ENCODE measurements at regions not wholly inside any gene's neighbourhood (a gene's known extent, or its start where the extent isn't known, plus 50 kb on each side); places are given as distances from the start of the nearest gene placed in this dataset.

DNA sequence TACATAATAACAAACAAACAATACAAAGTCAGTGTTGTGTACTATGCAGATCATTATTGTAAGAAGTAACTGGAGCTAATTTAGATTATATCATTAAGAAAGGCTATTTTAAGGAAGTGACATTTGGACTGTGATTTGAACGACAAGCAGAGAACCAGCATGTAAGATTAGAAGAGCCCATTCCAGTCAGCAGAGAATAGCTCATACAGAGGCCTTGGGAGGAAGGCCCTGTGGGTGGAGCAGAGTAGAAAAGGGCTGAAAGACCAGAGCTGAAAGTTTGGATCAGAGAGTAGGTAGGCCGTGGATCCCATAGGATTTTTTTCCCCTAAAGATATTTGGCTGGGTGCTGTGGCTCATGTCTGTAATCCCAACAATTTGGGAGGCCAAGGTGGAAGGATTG lies 190.1 kb downstream of the OMA1 start:
- H3K27me3 ChIP-seq (ENCODE audit: insufficient read depth): no peaks in the 10 kb centered on the region
- no peaks in the 10 kb centered on the region; a peak in 1 of 4 replicates for H3K4me1 ChIP-seq (ENCODE audit: control insufficient read depth in 1 of 2, insufficient read depth in 2 of 2, low read depth in 1 of 2, low read length in 1 of 2)
- DNase-seq: no peak
- no peak overlapping the region for H2AFZ ChIP-seq (ENCODE audit: low read depth)
- H3K9ac ChIP-seq: no peak overlapping the region
- WGBS (ENCODE audit: low lambda C conversion rate): 31% methylated on average over 2 of the region's 2 CpGs
- H4K20me1 ChIP-seq (ENCODE audit: insufficient read depth): no peaks in the 10 kb centered on the region
- ChIA-PET POLR2A (no interaction called here), CTCF (interaction anchor here (0.7 kb wide), 1 partner anchor 159 kb away, joined by 3 read pairs; no protein-coding TSS in a partner anchor)
- no peaks in the 10 kb centered on the region for H3K79me2 ChIP-seq (ENCODE audit: insufficient read depth)
- H3K4me2 ChIP-seq: no peak overlapping the region
- no peaks in the 10 kb centered on the region for H3K36me3 ChIP-seq (replicated peaks in 1 of 2; ENCODE audit: control insufficient read depth in 1 of 2, insufficient read depth in 2 of 2, low read length in 1 of 2)
- TF ChIP-seq SIN3A (IDR thresholded peaks at IDR 0.05; ENCODE audit: borderline replicate concordance, low read depth, low read length) (no peak), RXRA (IDR thresholded peaks at IDR 0.05; ENCODE audit: borderline replicate concordance, low read depth) (no peak), TEAD4 (IDR thresholded peaks at IDR 0.05; ENCODE audit: borderline replicate concordance, insufficient read depth) (no peak)
- no peak overlapping the region for H3K27ac ChIP-seq (ENCODE audit: low read depth in 2 of 2, low read length in 1 of 2)
- no peaks in the 10 kb centered on the region for H3K9me2 ChIP-seq
- H3F3A ChIP-seq (replicated peaks; ENCODE audit: insufficient read depth): no peaks in the 10 kb centered on the region
- no peaks in the 10 kb centered on the region for H3K9me3 ChIP-seq
- H3K4me3 ChIP-seq (ENCODE audit: low read depth in 2 of 2, low read length in 1 of 2): no peak overlapping the region

DNA sequence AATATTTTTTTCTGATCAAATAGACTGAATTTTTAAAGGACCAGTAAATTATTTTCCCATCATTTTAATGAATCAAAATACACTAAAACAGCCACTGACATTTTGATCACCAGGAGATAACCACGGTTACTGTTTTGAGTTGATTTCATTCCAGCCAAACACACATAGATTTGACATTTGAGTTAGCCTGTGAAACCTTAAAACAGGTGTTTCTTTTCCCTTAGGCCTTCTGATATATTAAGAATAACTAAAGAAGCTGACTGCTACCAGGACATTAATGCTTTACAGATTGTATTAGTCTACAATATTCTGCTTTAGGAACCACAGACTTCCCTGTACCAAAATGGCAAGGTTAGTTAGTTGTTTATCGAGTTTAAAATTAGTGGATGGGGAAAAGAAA lies 193.4 kb downstream of the OMA1 start:
- no peak overlapping the region for H3K27ac ChIP-seq (ENCODE audit: low read depth in 2 of 2, low read length in 1 of 2)
- no peaks in the 10 kb centered on the region for H3K79me2 ChIP-seq (ENCODE audit: insufficient read depth)
- no peaks in the 10 kb centered on the region for H4K20me1 ChIP-seq (ENCODE audit: insufficient read depth)
- no peak overlapping the region for H3K9ac ChIP-seq
- H3K9me2 ChIP-seq: no peaks in the 10 kb centered on the region
- ChIA-PET POLR2A (no interaction called here), CTCF (no interaction called here)
- H3K36me3 ChIP-seq (replicated peaks in 1 of 2; ENCODE audit: control insufficient read depth in 1 of 2, insufficient read depth in 2 of 2, low read length in 1 of 2): no peaks in the 10 kb centered on the region
- DNase-seq: no peak
- H3K4me3 ChIP-seq (ENCODE audit: low read depth in 2 of 2, low read length in 1 of 2): no peak overlapping the region
- no peaks in the 10 kb centered on the region for H3K9me3 ChIP-seq
- no peaks in the 10 kb centered on the region for H3K27me3 ChIP-seq (ENCODE audit: insufficient read depth)
- no peaks in the 10 kb centered on the region for H3F3A ChIP-seq (replicated peaks; ENCODE audit: insufficient read depth)
- no peak overlapping the region for H2AFZ ChIP-seq (ENCODE audit: low read depth)
- 35% methylated on average over 2 of the region's 2 CpGs for WGBS (ENCODE audit: low lambda C conversion rate)
- H3K4me2 ChIP-seq: no peak overlapping the region
- H3K4me1 ChIP-seq (ENCODE audit: control insufficient read depth in 1 of 2, insufficient read depth in 2 of 2, low read depth in 1 of 2, low read length in 1 of 2): no peaks in the 10 kb centered on the region; a peak in 1 of 4 replicates
- TF ChIP-seq FOXM1 (IDR thresholded peaks at IDR 0.05; ENCODE audit: low read depth) (no peak), EP300 (IDR thresholded peaks at IDR 0.05; ENCODE audit: borderline replicate concordance in 1 of 2, low read depth in 1 of 2, low read length in 1 of 2) (no peak), POLR2AphosphoS5 (IDR thresholded peaks at IDR 0.05; ENCODE audit: low read depth, low read length) (no peak)
- TF ChIP-seq, protein P1, sequence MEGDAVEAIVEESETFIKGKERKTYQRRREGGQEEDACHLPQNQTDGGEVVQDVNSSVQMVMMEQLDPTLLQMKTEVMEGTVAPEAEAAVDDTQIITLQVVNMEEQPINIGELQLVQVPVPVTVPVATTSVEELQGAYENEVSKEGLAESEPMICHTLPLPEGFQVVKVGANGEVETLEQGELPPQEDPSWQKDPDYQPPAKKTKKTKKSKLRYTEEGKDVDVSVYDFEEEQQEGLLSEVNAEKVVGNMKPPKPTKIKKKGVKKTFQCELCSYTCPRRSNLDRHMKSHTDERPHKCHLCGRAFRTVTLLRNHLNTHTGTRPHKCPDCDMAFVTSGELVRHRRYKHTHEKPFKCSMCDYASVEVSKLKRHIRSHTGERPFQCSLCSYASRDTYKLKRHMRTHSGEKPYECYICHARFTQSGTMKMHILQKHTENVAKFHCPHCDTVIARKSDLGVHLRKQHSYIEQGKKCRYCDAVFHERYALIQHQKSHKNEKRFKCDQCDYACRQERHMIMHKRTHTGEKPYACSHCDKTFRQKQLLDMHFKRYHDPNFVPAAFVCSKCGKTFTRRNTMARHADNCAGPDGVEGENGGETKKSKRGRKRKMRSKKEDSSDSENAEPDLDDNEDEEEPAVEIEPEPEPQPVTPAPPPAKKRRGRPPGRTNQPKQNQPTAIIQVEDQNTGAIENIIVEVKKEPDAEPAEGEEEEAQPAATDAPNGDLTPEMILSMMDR (IDR thresholded peaks at IDR 0.05): no peak

DNA sequence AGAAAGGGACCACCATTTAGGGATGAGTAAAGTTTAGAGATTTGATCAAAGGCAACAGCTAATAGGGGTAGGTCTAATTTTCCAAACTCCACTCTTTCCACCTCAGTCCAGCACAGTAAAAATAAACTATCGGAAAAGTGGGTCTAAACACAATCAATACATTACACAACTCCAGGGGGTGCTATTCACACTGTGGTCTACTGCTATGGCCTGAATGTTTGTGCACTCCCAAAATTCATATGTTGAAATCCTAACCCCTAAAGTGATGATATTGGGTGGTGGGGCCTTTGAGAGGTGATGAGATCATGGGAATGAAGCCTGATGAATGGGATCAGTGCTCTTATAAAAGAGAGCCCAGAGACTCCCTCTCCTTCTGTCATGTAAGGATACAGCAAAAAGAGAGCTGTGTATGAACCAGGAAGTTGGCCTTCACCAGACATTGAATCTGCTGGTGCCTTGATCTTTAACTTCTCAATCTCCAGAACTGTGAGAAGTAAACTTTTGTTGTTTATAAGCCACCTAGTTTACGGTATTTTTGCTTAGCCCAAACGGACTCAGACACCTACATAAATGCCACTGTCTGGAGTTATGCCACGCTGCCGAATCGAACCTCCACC lies 193.9 kb downstream of the OMA1 start:
- Histone ChIP-seq H3K4me1 (ENCODE audit: control insufficient read depth in 1 of 2, insufficient read depth in 2 of 2, low read depth in 1 of 2, low read length in 1 of 2) (no peaks in the 10 kb centered on the region; a peak in 1 of 4 replicates), H3K9ac (no peak overlapping the region), H3K9me3 (no peaks in the 10 kb centered on the region), H3K27ac (ENCODE audit: low read depth in 2 of 2, low read length in 1 of 2) (no peak overlapping the region), H3K79me2 (ENCODE audit: insufficient read depth) (no peaks in the 10 kb centered on the region), H2AFZ (ENCODE audit: low read depth) (no peak overlapping the region), H4K20me1 (ENCODE audit: insufficient read depth) (no peaks in the 10 kb centered on the region), H3K27me3 (ENCODE audit: insufficient read depth) (no peaks in the 10 kb centered on the region), H3K9me2 (no peaks in the 10 kb centered on the region), H3K4me3 (ENCODE audit: low read depth in 2 of 2, low read length in 1 of 2) (no peak overlapping the region), H3F3A (replicated peaks; ENCODE audit: insufficient read depth) (no peaks in the 10 kb centered on the region), H3K4me2 (no peak overlapping the region), H3K36me3 (replicated peaks in 1 of 2; ENCODE audit: control insufficient read depth in 1 of 2, insufficient read depth in 2 of 2, low read length in 1 of 2) (no peaks in the 10 kb centered on the region)
- 76% methylated on average over 6 of the region's 6 CpGs for WGBS (ENCODE audit: low lambda C conversion rate)
- TF ChIP-seq, protein P2, sequence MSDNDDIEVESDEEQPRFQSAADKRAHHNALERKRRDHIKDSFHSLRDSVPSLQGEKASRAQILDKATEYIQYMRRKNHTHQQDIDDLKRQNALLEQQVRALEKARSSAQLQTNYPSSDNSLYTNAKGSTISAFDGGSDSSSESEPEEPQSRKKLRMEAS (IDR thresholded peaks at IDR 0.05; ENCODE audit: low read depth): no peak
- no peak for TF ChIP-seq FOXJ3 (CRISPR knock-in tag; IDR thresholded peaks at IDR 0.05)
- TF ChIP-seq YY1 (IDR thresholded peaks at IDR 0.05; ENCODE audit: low read depth): no peak
- TF ChIP-seq SMC3 (IDR thresholded peaks at IDR 0.05; ENCODE audit: low read depth, low read length): no peak
- no peak for TF ChIP-seq EZH2phosphoT487 (IDR thresholded peaks at IDR 0.05; ENCODE audit: borderline replicate concordance, low read depth)
- TF ChIP-seq REST (IDR thresholded peaks at IDR 0.05; ENCODE audit: low read depth, low read length): no peak
- TF ChIP-seq SIN3A (IDR thresholded peaks at IDR 0.05; ENCODE audit: borderline replicate concordance, low read depth, low read length): no peak
- TF ChIP-seq, protein P3, sequence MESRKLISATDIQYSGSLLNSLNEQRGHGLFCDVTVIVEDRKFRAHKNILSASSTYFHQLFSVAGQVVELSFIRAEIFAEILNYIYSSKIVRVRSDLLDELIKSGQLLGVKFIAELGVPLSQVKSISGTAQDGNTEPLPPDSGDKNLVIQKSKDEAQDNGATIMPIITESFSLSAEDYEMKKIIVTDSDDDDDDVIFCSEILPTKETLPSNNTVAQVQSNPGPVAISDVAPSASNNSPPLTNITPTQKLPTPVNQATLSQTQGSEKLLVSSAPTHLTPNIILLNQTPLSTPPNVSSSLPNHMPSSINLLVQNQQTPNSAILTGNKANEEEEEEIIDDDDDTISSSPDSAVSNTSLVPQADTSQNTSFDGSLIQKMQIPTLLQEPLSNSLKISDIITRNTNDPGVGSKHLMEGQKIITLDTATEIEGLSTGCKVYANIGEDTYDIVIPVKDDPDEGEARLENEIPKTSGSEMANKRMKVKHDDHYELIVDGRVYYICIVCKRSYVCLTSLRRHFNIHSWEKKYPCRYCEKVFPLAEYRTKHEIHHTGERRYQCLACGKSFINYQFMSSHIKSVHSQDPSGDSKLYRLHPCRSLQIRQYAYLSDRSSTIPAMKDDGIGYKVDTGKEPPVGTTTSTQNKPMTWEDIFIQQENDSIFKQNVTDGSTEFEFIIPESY (IDR thresholded peaks at IDR 0.05; ENCODE audit: borderline replicate concordance, low read depth): no peak
- CTCF ChIA-PET: no interaction called here
- DNase-seq: no peak
- POLR2A ChIA-PET: no interaction called here

Measured in SK-N-SH (cell line).